ENCODE measurements at regions not wholly inside any gene's neighbourhood (a gene's known extent, or its start where the extent isn't known, plus 50 kb on each side); places are given as distances from the start of the nearest gene placed in this dataset.

GRCh38 chr11:76721755-76722677 is 51.5 kb upstream of the LRRC32 start:
- peak; percentile 66 for DNase-seq

- no peak for DNase-seq
These were observed 52.6 kb upstream of the LRRC32 start for GRCh38 chr11:76723142-76723541.

GRCh38 chr11:76723548-76723947 is 53.0 kb upstream of the LRRC32 start:
- no peak for DNase-seq

GRCh38 chr11:76724171-76724768 is 53.7 kb upstream of the LRRC32 start:
- DNase-seq = no peak

GRCh38 chr11:76728227-76728626 is 54.9 kb upstream of the TSKU start:
- no peak for DNase-seq

GRCh38 chr11:76728778-76729177 is 54.4 kb upstream of the TSKU start:
- DNase-seq = no peak

GRCh38 chr11:76729214-76729613 is 53.9 kb upstream of the TSKU start:
- DNase-seq = no peak

- no peak for DNase-seq
These were observed 52.1 kb upstream of the TSKU start for GRCh38 chr11:76730887-76731565.

- no peak for DNase-seq
These were observed 50.5 kb upstream of the TSKU start for GRCh38 chr11:76732643-76733042.
